ENCODE measurements at regions not wholly inside any gene's neighbourhood (a gene's known extent, or its start where the extent isn't known, plus 50 kb on each side); places are given as distances from the start of the nearest gene placed in this dataset.

- H3K4me3 ChIP-seq (ENCODE audit: low read length in 2 of 2) = no peak overlapping the region
- H3K36me3 ChIP-seq (ENCODE audit: control insufficient read depth in 2 of 2, insufficient read depth in 2 of 2, low read length in 1 of 2) = no peaks in the 10 kb centered on the region
- no peaks in the 10 kb centered on the region for H3K4me1 ChIP-seq (ENCODE audit: control insufficient read depth in 2 of 2, insufficient read depth in 2 of 2, low read length in 2 of 2)
- no peaks in the 10 kb centered on the region for H3K9me3 ChIP-seq (ENCODE audit: control insufficient read depth in 2 of 2, insufficient read depth in 1 of 2, low read length in 1 of 2)
- 81% methylated on average over 2 of the region's 2 CpGs for WGBS
- no peak overlapping the region for H3K27ac ChIP-seq (ENCODE audit: low read depth in 1 of 2, low read length in 1 of 2)
- no peak for DNase-seq (ENCODE audit: low read depth in 6 of 9, low spot score in 9 of 9)
- H3K27me3 ChIP-seq (ENCODE audit: control insufficient read depth in 2 of 2, insufficient read depth in 1 of 2, low read length in 1 of 2) = no peaks in the 10 kb centered on the region
Observed at GRCh38 chr20:11047559-11047958, 373.8 kb upstream of the JAG1 start.

- Histone ChIP-seq H3K9me3 (ENCODE audit: control insufficient read depth in 2 of 2, insufficient read depth in 1 of 2, low read length in 1 of 2) (no peaks in the 10 kb centered on the region), H3K27me3 (ENCODE audit: control insufficient read depth in 2 of 2, insufficient read depth in 1 of 2, low read length in 1 of 2) (no peaks in the 10 kb centered on the region), H3K4me1 (ENCODE audit: control insufficient read depth in 2 of 2, insufficient read depth in 2 of 2, low read length in 2 of 2) (no peaks in the 10 kb centered on the region)
Observed at GRCh38 chr20:11048739-11049138, 374.9 kb upstream of the JAG1 start.

GRCh38 chr20:11050350-11050749, 376.6 kb upstream of the JAG1 start:
- DNase-seq (ENCODE audit: low read depth in 6 of 9, low spot score in 9 of 9) = no peak
- H3K4me3 ChIP-seq (ENCODE audit: low read length in 2 of 2) = no peak overlapping the region
- H3K36me3 ChIP-seq (ENCODE audit: control insufficient read depth in 2 of 2, insufficient read depth in 2 of 2, low read length in 1 of 2) = no peaks in the 10 kb centered on the region
- no peak overlapping the region for H3K27ac ChIP-seq (ENCODE audit: low read depth in 1 of 2, low read length in 1 of 2)
- no peaks in the 10 kb centered on the region for H3K4me1 ChIP-seq (ENCODE audit: control insufficient read depth in 2 of 2, insufficient read depth in 2 of 2, low read length in 2 of 2)
- WGBS = 85% methylated on average over 2 of the region's 2 CpGs
- H3K27me3 ChIP-seq (ENCODE audit: control insufficient read depth in 2 of 2, insufficient read depth in 1 of 2, low read length in 1 of 2) = no peaks in the 10 kb centered on the region
- no peaks in the 10 kb centered on the region for H3K9me3 ChIP-seq (ENCODE audit: control insufficient read depth in 2 of 2, insufficient read depth in 1 of 2, low read length in 1 of 2)

More at GRCh38 chr20:11048739-11049138, 374.9 kb upstream of the JAG1 start:
- Histone ChIP-seq H3K4me3 (ENCODE audit: low read length in 2 of 2) (no peak overlapping the region), H3K36me3 (ENCODE audit: control insufficient read depth in 2 of 2, insufficient read depth in 2 of 2, low read length in 1 of 2) (no peaks in the 10 kb centered on the region), H3K27ac (ENCODE audit: low read depth in 1 of 2, low read length in 1 of 2) (no peak overlapping the region)
- no peak for DNase-seq (ENCODE audit: low read depth in 6 of 9, low spot score in 9 of 9)

- Histone ChIP-seq H3K4me1 (ENCODE audit: control insufficient read depth in 2 of 2, insufficient read depth in 2 of 2, low read length in 2 of 2) (no peaks in the 10 kb centered on the region), H3K27me3 (ENCODE audit: control insufficient read depth in 2 of 2, insufficient read depth in 1 of 2, low read length in 1 of 2) (no peaks in the 10 kb centered on the region), H3K27ac (ENCODE audit: low read depth in 1 of 2, low read length in 1 of 2) (no peak overlapping the region), H3K4me3 (ENCODE audit: low read length in 2 of 2) (no peak overlapping the region), H3K36me3 (ENCODE audit: control insufficient read depth in 2 of 2, insufficient read depth in 2 of 2, low read length in 1 of 2) (no peaks in the 10 kb centered on the region), H3K9me3 (ENCODE audit: control insufficient read depth in 2 of 2, insufficient read depth in 1 of 2, low read length in 1 of 2) (no peaks in the 10 kb centered on the region)
- 93% methylated on average over 3 of the region's 3 CpGs for WGBS
- DNase-seq (ENCODE audit: low read depth in 6 of 9, low spot score in 9 of 9) = no peak
Observed at GRCh38 chr20:11051136-11051535, 377.3 kb upstream of the JAG1 start.

GRCh38 chr20:11053310-11053709, 379.5 kb upstream of the JAG1 start:
- Histone ChIP-seq H3K27me3 (ENCODE audit: control insufficient read depth in 2 of 2, insufficient read depth in 1 of 2, low read length in 1 of 2) (no peaks in the 10 kb centered on the region), H3K4me3 (ENCODE audit: low read length in 2 of 2) (no peak overlapping the region), H3K36me3 (ENCODE audit: control insufficient read depth in 2 of 2, insufficient read depth in 2 of 2, low read length in 1 of 2) (no peaks in the 10 kb centered on the region), H3K9me3 (ENCODE audit: control insufficient read depth in 2 of 2, insufficient read depth in 1 of 2, low read length in 1 of 2) (no peaks in the 10 kb centered on the region), H3K27ac (ENCODE audit: low read depth in 1 of 2, low read length in 1 of 2) (no peak overlapping the region), H3K4me1 (ENCODE audit: control insufficient read depth in 2 of 2, insufficient read depth in 2 of 2, low read length in 2 of 2) (no peaks in the 10 kb centered on the region)
- no peak for DNase-seq (ENCODE audit: low read depth in 6 of 9, low spot score in 9 of 9)

- no peaks in the 10 kb centered on the region for H3K9me3 ChIP-seq (ENCODE audit: control insufficient read depth in 2 of 2, insufficient read depth in 1 of 2, low read length in 1 of 2)
- H3K4me1 ChIP-seq (ENCODE audit: control insufficient read depth in 2 of 2, insufficient read depth in 2 of 2, low read length in 2 of 2) = no peaks in the 10 kb centered on the region
- no peak overlapping the region for H3K27ac ChIP-seq (ENCODE audit: low read depth in 1 of 2, low read length in 1 of 2)
- H3K36me3 ChIP-seq (ENCODE audit: control insufficient read depth in 2 of 2, insufficient read depth in 2 of 2, low read length in 1 of 2) = no peaks in the 10 kb centered on the region
- H3K4me3 ChIP-seq (ENCODE audit: low read length in 2 of 2) = no peak overlapping the region
- no peak for DNase-seq (ENCODE audit: low read depth in 6 of 9, low spot score in 9 of 9)
- H3K27me3 ChIP-seq (ENCODE audit: control insufficient read depth in 2 of 2, insufficient read depth in 1 of 2, low read length in 1 of 2) = no peaks in the 10 kb centered on the region
- WGBS = 91% methylated on average over 8 of the region's 8 CpGs
Observed at GRCh38 chr20:11054266-11054993, 380.6 kb upstream of the JAG1 start.

GRCh38 chr20:11056414-11056813, 382.6 kb upstream of the JAG1 start:
- no peaks in the 10 kb centered on the region for H3K9me3 ChIP-seq (ENCODE audit: control insufficient read depth in 2 of 2, insufficient read depth in 1 of 2, low read length in 1 of 2)
- H3K27ac ChIP-seq (ENCODE audit: low read depth in 1 of 2, low read length in 1 of 2) = no peak overlapping the region
- no peaks in the 10 kb centered on the region for H3K4me1 ChIP-seq (ENCODE audit: control insufficient read depth in 2 of 2, insufficient read depth in 2 of 2, low read length in 2 of 2)
- H3K4me3 ChIP-seq (ENCODE audit: low read length in 2 of 2) = no peak overlapping the region
- WGBS = 94% methylated on average over 5 of the region's 5 CpGs
- no peaks in the 10 kb centered on the region for H3K36me3 ChIP-seq (ENCODE audit: control insufficient read depth in 2 of 2, insufficient read depth in 2 of 2, low read length in 1 of 2)
- no peaks in the 10 kb centered on the region for H3K27me3 ChIP-seq (ENCODE audit: control insufficient read depth in 2 of 2, insufficient read depth in 1 of 2, low read length in 1 of 2)
- no peak for DNase-seq (ENCODE audit: low read depth in 6 of 9, low spot score in 9 of 9)

GRCh38 chr20:11057624-11058023, 383.8 kb upstream of the JAG1 start:
- Histone ChIP-seq H3K4me1 (ENCODE audit: control insufficient read depth in 2 of 2, insufficient read depth in 2 of 2, low read length in 2 of 2) (no peaks in the 10 kb centered on the region), H3K4me3 (ENCODE audit: low read length in 2 of 2) (no peak overlapping the region), H3K27ac (ENCODE audit: low read depth in 1 of 2, low read length in 1 of 2) (no peak overlapping the region), H3K36me3 (ENCODE audit: control insufficient read depth in 2 of 2, insufficient read depth in 2 of 2, low read length in 1 of 2) (no peaks in the 10 kb centered on the region), H3K9me3 (ENCODE audit: control insufficient read depth in 2 of 2, insufficient read depth in 1 of 2, low read length in 1 of 2) (no peaks in the 10 kb centered on the region), H3K27me3 (ENCODE audit: control insufficient read depth in 2 of 2, insufficient read depth in 1 of 2, low read length in 1 of 2) (no peaks in the 10 kb centered on the region)
- no peak for DNase-seq (ENCODE audit: low read depth in 6 of 9, low spot score in 9 of 9)
- 95% methylated on average over 1 of the region's 1 CpG for WGBS

GRCh38 chr20:11059659-11060058, 385.9 kb upstream of the JAG1 start:
- Histone ChIP-seq H3K27me3 (ENCODE audit: control insufficient read depth in 2 of 2, insufficient read depth in 1 of 2, low read length in 1 of 2) (no peaks in the 10 kb centered on the region), H3K4me1 (ENCODE audit: control insufficient read depth in 2 of 2, insufficient read depth in 2 of 2, low read length in 2 of 2) (no peaks in the 10 kb centered on the region), H3K4me3 (ENCODE audit: low read length in 2 of 2) (no peak overlapping the region), H3K9me3 (ENCODE audit: control insufficient read depth in 2 of 2, insufficient read depth in 1 of 2, low read length in 1 of 2) (no peaks in the 10 kb centered on the region), H3K27ac (ENCODE audit: low read depth in 1 of 2, low read length in 1 of 2) (no peak overlapping the region), H3K36me3 (ENCODE audit: control insufficient read depth in 2 of 2, insufficient read depth in 2 of 2, low read length in 1 of 2) (no peaks in the 10 kb centered on the region)
- DNase-seq (ENCODE audit: low read depth in 6 of 9, low spot score in 9 of 9) = no peak
- 94% methylated on average over 2 of the region's 2 CpGs for WGBS
